ENCODE measurements at regions not wholly inside any gene's neighbourhood (a gene's known extent, or its start where the extent isn't known, plus 50 kb on each side); places are given as distances from the start of the nearest gene placed in this dataset.

DNA sequence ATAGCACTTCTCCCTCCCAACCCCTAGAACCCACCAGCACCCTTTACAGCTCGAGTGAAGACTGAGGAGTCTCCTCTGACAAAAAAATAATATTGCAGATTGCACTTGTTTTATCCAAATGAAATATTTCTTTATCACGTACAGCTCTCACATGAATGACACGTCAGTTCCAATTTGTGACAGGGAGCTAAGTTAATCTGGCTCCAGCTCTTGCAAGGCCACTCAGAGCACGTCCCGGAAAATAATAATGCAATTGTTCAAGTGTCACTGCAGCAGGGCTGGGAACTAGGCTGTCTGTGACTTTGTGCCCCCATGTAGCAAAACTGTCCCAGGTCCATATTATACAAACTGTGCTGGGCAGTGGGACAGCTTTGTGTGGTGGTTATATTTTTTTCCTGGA is 539.6 kb downstream of the VRK1 start:
- Mint-ChIP-seq H3K9me3 (peaks cover 29% of the 10 kb centered on the region), H3K27ac (no peak overlapping the region), H3K4me1 (no peaks in the 10 kb centered on the region), H3K27me3 (ENCODE audit: insufficient read depth) (no peaks in the 10 kb centered on the region), H3K36me3 (ENCODE audit: low read depth) (no peaks in the 10 kb centered on the region), H3K4me3 (no peak overlapping the region)
- H3K9ac ChIP-seq (ENCODE audit: extremely low read depth, low read length, poor library complexity, severe bottlenecking), result no peak overlapping the region
- no peaks in the 10 kb centered on the region for H3K36me3 ChIP-seq (ENCODE audit: control insufficient read depth, insufficient read depth, low read length)
- 79 to 87% methylated on average over 5 of the region's 5 CpGs for WGBS, 2 experiments (ENCODE audit: insufficient coverage in 1 of 2, insufficient read length in 1 of 2)
- no peak for TF ChIP-seq CTCF (conservative IDR thresholded peaks at IDR 0.05)
- no peak for DNase-seq
- no peaks in the 10 kb centered on the region for H3K27me3 ChIP-seq (ENCODE audit: control insufficient read depth, insufficient read depth, low read length, poor library complexity, severe bottlenecking)
- no peaks in the 10 kb centered on the region for H3K4me1 ChIP-seq (ENCODE audit: control insufficient read depth, insufficient read depth, low read length)
- peaks cover 18% of the 10 kb centered on the region for H3K9me3 ChIP-seq (ENCODE audit: control insufficient read depth, low read length)
- H3K27ac ChIP-seq (ENCODE audit: low read depth, low read length), result no peak overlapping the region
- H3K4me3 ChIP-seq (ENCODE audit: low read length), result no peak overlapping the region

DNA sequence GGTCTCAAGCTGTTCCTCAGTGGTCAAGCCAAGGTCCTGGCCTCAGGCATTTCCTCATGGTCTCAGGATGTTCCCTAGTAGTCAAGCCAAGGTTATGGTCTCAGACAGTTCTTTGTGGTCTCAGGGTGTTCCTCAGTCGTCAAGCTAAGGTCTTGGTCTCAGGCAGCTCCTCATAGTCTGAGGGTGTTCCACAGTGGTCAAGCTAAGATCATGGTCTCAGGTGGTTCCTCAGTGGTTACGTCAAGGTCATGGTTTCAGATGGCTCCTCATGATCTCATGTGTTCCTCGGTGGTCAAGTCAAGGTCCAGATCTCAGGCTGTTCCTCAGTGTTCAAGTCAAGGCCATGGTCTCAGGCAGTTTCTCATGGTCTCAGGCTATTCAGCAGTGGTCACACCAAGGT is 540.1 kb downstream of the VRK1 start:
- no peak for TF ChIP-seq CTCF (conservative IDR thresholded peaks at IDR 0.05)
- Mint-ChIP-seq H3K27ac (no peak overlapping the region), H3K27me3 (ENCODE audit: insufficient read depth) (no peaks in the 10 kb centered on the region), H3K4me1 (no peaks in the 10 kb centered on the region), H3K36me3 (ENCODE audit: low read depth) (no peaks in the 10 kb centered on the region), H3K4me3 (no peak overlapping the region), H3K9me3 (peaks cover 29% of the 10 kb centered on the region)
- Histone ChIP-seq H3K36me3 (ENCODE audit: control insufficient read depth, insufficient read depth, low read length) (no peaks in the 10 kb centered on the region), H3K9ac (ENCODE audit: extremely low read depth, low read length, poor library complexity, severe bottlenecking) (no peak overlapping the region), H3K27me3 (ENCODE audit: control insufficient read depth, insufficient read depth, low read length, poor library complexity, severe bottlenecking) (no peaks in the 10 kb centered on the region), H3K4me3 (ENCODE audit: low read length) (no peak overlapping the region), H3K9me3 (ENCODE audit: control insufficient read depth, low read length) (peaks cover 18% of the 10 kb centered on the region), H3K4me1 (ENCODE audit: control insufficient read depth, insufficient read depth, low read length) (no peaks in the 10 kb centered on the region), H3K27ac (ENCODE audit: low read depth, low read length) (no peak overlapping the region)
- WGBS, 2 experiments (ENCODE audit: insufficient coverage in 1 of 2, insufficient read length in 1 of 2), result 86 to 87% methylated on average over 3 of the region's 3 CpGs
- no peak for DNase-seq

- Histone ChIP-seq H3K27ac (ENCODE audit: low read depth, low read length) (no peak overlapping the region), H3K27me3 (ENCODE audit: control insufficient read depth, insufficient read depth, low read length, poor library complexity, severe bottlenecking) (no peaks in the 10 kb centered on the region), H3K9me3 (ENCODE audit: control insufficient read depth, low read length) (peaks cover 18% of the 10 kb centered on the region), H3K4me3 (ENCODE audit: low read length) (no peak overlapping the region), H3K4me1 (ENCODE audit: control insufficient read depth, insufficient read depth, low read length) (no peaks in the 10 kb centered on the region), H3K36me3 (ENCODE audit: control insufficient read depth, insufficient read depth, low read length) (no peaks in the 10 kb centered on the region), H3K9ac (ENCODE audit: extremely low read depth, low read length, poor library complexity, severe bottlenecking) (no peak overlapping the region)
- Mint-ChIP-seq H3K4me3 (no peak overlapping the region), H3K4me1 (no peaks in the 10 kb centered on the region), H3K27me3 (ENCODE audit: insufficient read depth) (no peaks in the 10 kb centered on the region), H3K27ac (no peak overlapping the region), H3K36me3 (ENCODE audit: low read depth) (no peaks in the 10 kb centered on the region), H3K9me3 (peaks cover 29% of the 10 kb centered on the region)
- WGBS, 2 experiments (ENCODE audit: insufficient coverage in 1 of 2, insufficient read length in 1 of 2), result 79 to 100% methylated on average over 1 to 2 of the region's 2 CpGs
- DNase-seq, result no peak
- TF ChIP-seq CTCF (conservative IDR thresholded peaks at IDR 0.05), result no peak
Observed at GRCh38 chr14:97337670-97338069, 540.5 kb downstream of the VRK1 start.

All from endodermal cell (in vitro differentiated cells).